Astrocyte of the hippocampus (primary cell): ENCODE measurements at regions not wholly inside any gene's neighbourhood (a gene's known extent, or its start where the extent isn't known, plus 50 kb on each side); places are given as distances from the start of the nearest gene placed in this dataset.
"Not testable (repeated sequence)": the region's sequence is repeated elsewhere in the genome, so short reads cannot be mapped to it uniquely, and the experiment has no call there.

Experiments used
- DNase-seq: peaks from one replicate; pipeline ENCODE4 v3.0.0; 2011; ENCODE audit warnings: low read depth, low spot score

DNA sequence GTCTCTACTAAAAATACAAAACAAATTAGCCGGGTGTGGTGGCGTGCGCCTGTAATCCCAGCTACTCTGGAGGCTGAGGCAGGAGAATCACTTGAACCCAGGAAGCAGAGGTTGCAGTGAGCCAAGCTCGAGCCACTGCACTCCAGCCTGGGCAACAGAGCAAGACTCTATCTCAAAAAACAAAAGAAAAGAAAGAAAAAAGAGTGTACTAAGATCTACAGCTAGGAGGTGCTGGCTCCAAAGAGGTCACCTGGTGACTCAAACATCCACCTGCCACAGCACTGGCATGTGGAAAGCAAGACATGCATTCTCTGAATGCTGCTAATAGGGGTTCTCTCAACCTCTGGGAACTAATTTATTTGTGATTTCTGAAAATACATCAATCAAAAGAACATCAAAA is 167.5 kb upstream of the MARCKS start:
- not testable (repeated sequence) for DNase-seq

- peak; percentile 89 for DNase-seq
Measured at GRCh38 chr6:113690281-113691259, 166.6 kb upstream of the MARCKS start.

DNA sequence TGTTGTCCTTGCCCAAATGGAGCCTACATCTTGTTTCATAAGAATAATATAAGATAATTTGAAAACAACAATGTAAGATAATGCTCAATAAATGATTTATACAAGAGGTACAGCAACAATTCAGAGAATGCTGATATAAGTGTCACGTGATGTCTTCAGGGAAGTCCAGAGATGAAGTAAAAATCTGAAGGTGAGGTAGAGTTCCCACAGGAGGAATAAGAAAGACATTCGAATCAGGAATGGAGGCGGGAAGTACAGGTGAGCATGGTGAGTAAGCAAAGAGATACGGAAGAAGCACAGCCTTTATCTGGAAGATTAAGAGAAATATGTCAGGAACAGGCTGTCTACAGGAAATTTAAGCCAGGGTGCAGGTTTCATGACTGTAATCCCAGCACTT is 165.9 kb upstream of the MARCKS start:
- no peak for DNase-seq

- no peak for DNase-seq
Measured at GRCh38 chr6:113693851-113694250, 163.3 kb upstream of the MARCKS start.

GRCh38 chr6:113694278-113695077 is 162.7 kb upstream of the MARCKS start:
- DNase-seq, result peak; percentile 55

- no peak for DNase-seq
Measured at GRCh38 chr6:113695516-113695915, 161.6 kb upstream of the MARCKS start.

DNA sequence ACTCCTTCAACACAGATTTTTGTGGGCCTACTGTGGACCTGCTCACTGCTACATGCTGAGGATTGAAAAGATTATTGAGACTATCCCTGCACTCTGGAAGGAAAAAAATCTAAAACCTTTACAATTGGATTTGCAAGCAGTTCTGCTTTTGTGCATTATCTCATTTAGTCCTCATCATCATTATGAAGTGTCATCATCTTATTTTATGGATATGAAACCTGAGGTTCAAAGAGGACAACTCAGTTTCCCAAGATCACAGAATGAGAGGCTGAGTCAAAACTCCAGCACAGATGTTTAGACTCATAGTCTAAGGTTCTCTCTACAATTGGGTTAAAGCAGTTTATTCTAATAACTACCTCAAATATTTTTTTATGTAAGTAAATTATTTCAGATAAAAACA is 160.2 kb upstream of the MARCKS start:
- DNase-seq, result no peak

DNA sequence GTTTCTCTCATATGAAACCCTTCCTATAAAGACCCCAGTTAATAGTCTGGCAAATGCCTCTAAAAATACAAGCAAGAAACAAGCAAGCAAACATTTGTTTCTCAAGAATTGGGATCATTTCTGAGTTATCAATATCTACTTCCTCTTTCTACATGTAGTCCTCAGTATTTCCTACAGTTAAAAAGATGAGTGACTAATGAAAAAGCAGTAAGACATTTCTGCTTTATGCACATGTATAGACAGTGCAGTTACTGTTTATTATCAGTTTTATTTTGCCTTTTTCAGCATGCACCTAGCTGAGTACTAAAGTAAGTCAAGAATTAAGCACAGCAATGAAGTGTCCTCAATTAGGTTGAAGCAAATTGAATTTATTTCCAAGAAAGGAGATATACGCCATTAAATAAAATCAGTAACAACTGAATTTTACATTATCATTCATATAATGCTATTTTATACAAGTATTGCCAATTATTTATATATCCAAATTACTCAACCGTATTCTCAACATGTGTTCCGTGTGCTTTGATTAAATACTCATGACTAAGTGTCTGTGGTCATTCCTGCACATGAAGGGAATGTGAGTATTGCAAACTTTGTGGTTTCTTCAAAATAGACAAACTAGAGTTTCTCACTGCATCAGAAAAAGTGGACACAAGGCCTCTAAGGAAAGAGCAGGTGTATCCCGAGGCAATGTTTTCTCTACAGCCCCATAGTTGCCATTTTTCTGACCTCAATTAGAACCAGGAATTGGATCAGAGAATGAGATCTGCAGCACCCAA is 159.3 kb upstream of the MARCKS start:
- DNase-seq, result peak; percentile 83

DNA sequence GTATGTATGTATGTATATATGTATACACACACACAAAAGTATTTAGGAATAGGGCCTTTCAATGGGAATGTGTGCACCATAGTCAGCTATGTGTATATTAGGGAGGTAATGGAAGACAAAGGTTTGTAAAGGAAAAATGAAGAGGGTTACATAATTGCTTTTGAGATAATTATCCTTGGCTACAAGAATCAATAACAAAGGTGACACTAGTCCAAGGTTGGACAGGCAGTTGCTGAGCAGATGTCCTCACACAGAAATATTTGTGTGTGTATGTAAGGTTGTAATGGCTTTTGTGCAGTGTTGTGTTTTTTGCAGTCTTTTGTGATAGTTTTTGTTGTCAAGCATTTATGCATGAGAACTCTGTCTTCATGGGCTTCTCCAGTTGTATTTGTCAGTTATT is 157.9 kb upstream of the MARCKS start:
- no peak for DNase-seq

DNA sequence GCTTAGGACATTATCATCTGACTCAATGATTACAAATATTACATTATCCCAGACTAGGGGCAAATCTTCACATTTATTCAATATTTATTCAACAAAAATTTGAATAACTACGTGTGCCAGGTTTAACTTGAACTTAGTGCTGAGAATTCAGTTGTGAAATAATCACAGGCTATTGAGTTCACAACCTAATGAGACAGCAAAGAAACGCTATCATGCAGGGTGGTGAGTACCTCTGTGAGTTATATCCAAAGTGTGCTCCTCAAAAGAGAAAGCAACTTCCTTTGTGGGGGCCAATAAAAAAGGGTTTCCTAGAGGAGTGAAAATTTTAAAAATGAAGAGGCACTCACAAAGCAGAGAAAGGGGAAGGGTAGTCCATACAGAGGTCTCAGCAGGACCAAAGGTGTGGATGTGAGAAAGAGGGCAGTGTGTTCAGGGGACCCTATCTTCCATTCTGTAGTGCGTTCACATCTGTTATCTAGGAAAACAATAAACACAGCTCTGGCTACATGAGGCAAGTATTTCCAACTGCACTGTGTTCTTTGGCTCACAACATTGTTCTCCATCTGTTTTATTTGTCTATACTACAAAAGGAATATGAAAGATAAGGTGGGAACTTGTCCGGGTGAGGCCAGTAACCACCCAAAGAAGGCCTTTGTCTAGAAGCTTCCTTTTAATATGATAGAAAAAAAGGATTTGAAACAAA is 155.4 kb upstream of the MARCKS start:
- DNase-seq, result no peak

- no peak for DNase-seq
Measured at GRCh38 chr6:113707194-113707593, 150.0 kb upstream of the MARCKS start.

DNA sequence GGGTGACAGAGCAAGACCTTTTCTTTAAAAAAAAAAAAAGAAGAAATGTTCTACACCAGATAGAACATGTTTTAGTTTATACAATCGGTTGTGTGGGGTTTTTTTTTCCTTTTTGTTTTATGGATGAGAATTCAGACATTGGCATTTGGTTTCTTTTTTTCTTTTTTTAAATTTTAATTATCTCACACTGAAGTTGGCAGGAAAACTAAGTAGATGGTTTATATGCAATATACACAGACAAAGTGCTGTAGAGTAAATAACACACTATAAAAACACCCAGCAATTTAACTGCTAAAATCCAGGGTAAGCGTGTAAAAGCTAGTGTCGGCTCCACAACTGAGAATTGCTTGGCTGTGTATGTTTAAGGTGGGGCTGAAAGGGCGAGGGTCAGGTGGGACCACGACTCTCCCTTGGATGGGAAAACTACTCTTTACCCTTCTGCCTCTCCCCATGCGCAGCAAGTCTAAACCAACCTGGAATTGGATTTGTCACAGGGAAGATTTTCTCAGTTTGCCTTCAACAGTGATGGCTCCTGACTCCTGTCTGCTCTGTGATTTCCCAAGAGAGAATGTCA is 147.1 kb upstream of the MARCKS start:
- DNase-seq, result no peak

DNA sequence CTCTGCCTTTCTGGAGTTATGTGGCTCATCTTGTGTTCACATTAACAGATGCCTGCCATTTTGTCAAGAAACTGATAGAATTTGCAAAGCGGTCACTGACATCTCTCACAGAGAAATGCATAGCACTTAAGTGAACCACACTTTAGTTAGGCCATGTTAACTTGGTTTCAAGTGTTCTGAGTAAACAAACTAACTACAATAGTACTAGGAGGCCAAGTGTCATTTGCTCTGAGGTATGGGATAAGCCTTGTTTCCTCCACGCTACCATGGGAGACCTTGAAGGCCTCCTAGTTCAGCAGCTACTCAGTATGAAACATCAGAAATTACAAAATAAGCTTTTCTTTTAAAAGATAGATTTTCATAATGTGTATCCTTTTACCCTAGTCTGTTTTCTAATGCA is 143.5 kb upstream of the MARCKS start:
- DNase-seq, result no peak

DNA sequence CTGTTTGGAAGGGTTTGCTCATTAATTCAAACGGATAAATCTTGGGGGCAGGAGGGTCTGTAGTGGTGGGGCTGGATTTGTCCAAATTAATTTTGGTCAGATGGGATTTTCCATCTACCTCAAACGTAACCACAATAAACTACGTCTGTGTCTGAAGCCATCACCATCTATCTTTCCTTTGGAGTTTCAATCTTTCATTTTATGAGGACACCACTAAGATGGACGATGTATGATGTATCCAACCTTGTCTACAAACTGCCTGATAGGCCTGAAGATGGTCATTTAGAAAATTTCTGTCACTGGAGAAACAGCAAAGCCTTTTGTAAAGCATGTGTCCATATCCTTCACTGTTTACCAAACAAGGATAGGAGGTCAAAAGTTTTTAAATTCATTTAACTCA is 138.6 kb upstream of the MARCKS start:
- no peak for DNase-seq

GRCh38 chr6:113719064-113719463 is 138.1 kb upstream of the MARCKS start:
- no peak for DNase-seq

DNA sequence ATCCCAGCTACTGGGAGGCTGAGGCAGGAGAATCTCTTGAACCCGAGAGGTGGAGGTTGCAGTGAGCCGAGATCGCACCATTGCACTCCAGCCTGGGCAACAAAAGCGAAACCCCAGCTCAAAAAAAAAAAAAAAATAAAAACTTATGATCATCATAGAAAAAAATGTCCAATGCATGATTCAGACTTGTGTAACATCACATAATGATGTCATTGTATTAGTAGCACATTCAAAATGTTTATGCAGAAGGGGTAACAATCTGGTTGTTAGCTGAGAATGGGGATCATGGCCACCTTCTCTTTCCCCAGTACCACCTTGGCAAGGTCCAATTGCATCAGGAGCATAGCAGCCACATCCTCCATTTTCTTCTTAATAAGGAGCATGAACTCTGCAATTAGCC is 137.6 kb upstream of the MARCKS start:
- peak; percentile 11 for DNase-seq

DNA sequence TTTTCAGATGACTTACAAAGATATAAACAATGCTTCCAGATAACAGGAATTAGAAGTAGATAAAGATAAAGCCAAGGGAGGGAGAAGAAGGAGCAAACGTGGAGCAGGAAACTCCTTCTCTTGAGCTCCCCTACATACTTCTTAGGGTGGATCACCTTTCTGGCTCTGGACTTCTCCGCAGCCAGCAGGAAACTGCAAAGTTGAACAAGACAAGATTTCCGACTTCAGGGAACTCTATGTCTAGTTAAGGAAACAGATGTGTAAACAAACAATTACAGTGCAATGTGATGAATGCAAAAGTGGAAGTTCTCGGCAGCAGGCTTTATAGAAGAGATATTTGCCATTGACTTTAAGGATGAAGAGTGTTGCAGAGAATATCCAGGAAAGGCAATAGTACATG is 134.0 kb upstream of the MARCKS start:
- no peak for DNase-seq

- DNase-seq, result not testable (repeated sequence)
Measured at GRCh38 chr6:113724927-113725326, 132.2 kb upstream of the MARCKS start.

GRCh38 chr6:113731541-113731940 is 125.6 kb upstream of the MARCKS start:
- no peak for DNase-seq

GRCh38 chr6:113732384-113732966 is 124.7 kb upstream of the MARCKS start:
- DNase-seq, result peak; percentile 38

GRCh38 chr6:113733381-113733780 is 123.8 kb upstream of the MARCKS start:
- no peak for DNase-seq
